ENCODE measurements at regions not wholly inside any gene's neighbourhood (a gene's known extent, or its start where the extent isn't known, plus 50 kb on each side); places are given as distances from the start of the nearest gene placed in this dataset.

- TF ChIP-seq SIN3A (IDR thresholded peaks at IDR 0.05; ENCODE audit: borderline replicate concordance, insufficient read depth, low read depth, low read length) = no peak
- TF ChIP-seq CTCF (IDR thresholded peaks at IDR 0.05) = no peak
- TF ChIP-seq REST (IDR thresholded peaks at IDR 0.05; ENCODE audit: insufficient read depth in 1 of 2, low read depth in 2 of 2, low read length in 1 of 2) = no peak
- no peak for TF ChIP-seq TCF7L2 (IDR thresholded peaks at IDR 0.05; ENCODE audit: low read depth, low read length)
Measured at GRCh38 chr21:22019766-22020165, 1021.6 kb downstream of the NCAM2 start.

Data from Panc1 (cell line).